H1 (cell line): ENCODE measurements at regions not wholly inside any gene's neighbourhood (a gene's known extent, or its start where the extent isn't known, plus 50 kb on each side); places are given as distances from the start of the nearest gene placed in this dataset.
A peak's percentile ranks its signal among the peaks of the same experiment; 100 is the strongest.

ENCODE experiments used
- CTCF ChIA-PET: fragments of 300-600 bp; sonication (Branson Sonifier 250); formaldehyde crosslinking; loops from one replicate; lab custom pipeline; 2021; ENCODE audit not compliant: partially characterized antibody; lab: Charles Lee
- POLR2A ChIA-PET: fragments of 300-600 bp; sonication (Branson Sonifier 250); formaldehyde crosslinking; loops from one replicate; lab custom pipeline; 2021; ENCODE audit warnings: inconsistent platforms; ENCODE audit not compliant: partially characterized antibody; lab: Charles Lee
- DNase-seq, 2 experiments: peaks; one replicate each; pipeline versions ENCODE4 v3.0.0 to v3.0.0-alpha.2; 2010 to 2022; ENCODE audit warnings: low spot score in 2 of 2, low read depth in 1 of 2, mixed read lengths in 1 of 2
- FAIRE-seq: peaks from 2 replicates; lab custom pipeline; 2011; peaks lifted over from hg19 to GRCh38; lab: Jason Lieb, UNC
- H2AFZ ChIP-seq: 2 replicates; pipeline ENCODE4 v1.8.1; 2012; ENCODE audit warnings: low read length, inconsistent platforms
- H2AK5ac ChIP-seq: 2 replicates; pipeline ENCODE4 v1.6.1; 2013; ENCODE audit warnings: low read depth, low read length
- H2BK120ac ChIP-seq: replicated peaks from 2 replicates; pipeline ENCODE3; 2013; ENCODE audit warnings: low read depth, low read length, inconsistent platforms
- H2BK12ac ChIP-seq: 2 replicates; pipeline ENCODE4 v1.6.1; 2013; ENCODE audit warnings: low read depth, low read length
- H2BK15ac ChIP-seq: 2 replicates; pipeline ENCODE4 v1.6.1; 2013; ENCODE audit warnings: low read length
- H2BK20ac ChIP-seq: 2 replicates; pipeline ENCODE4 v1.6.1; 2013; ENCODE audit warnings: low read length
- H2BK5ac ChIP-seq: 2 replicates; pipeline ENCODE4 v1.6.1; 2013; ENCODE audit warnings: low read depth, low read length
- H3K14ac ChIP-seq: 2 replicates; pipeline ENCODE4 v1.6.1; 2013; ENCODE audit warnings: inconsistent platforms; ENCODE audit not compliant: insufficient read length
- H3K18ac ChIP-seq: 2 replicates; pipeline ENCODE4 v1.6.1; 2013; ENCODE audit warnings: low read length; ENCODE audit errors: extremely low read depth
- H3K23ac ChIP-seq: 2 replicates; pipeline ENCODE4 v1.6.1; 2013; ENCODE audit warnings: inconsistent platforms; ENCODE audit not compliant: insufficient read length
- H3K23me2 ChIP-seq: 2 replicates; pipeline ENCODE4 v1.6.1; 2013; ENCODE audit warnings: low read depth, low read length
- H3K27ac ChIP-seq: 2 replicates; pipeline ENCODE4 v1.6.1; 2011; ENCODE audit warnings: low read depth, low read length, inconsistent platforms
- H3K27me3 ChIP-seq, 4 experiments: replicated peaks in 1 of 4; 1 replicate in 1 of 4; 2 replicates in 3 of 4; pipeline versions ENCODE4 v1.6.1 to v1.8.1; 2011 to 2013; ENCODE audit warnings: low read length in 3 of 4, mild to moderate bottlenecking in 3 of 4, inconsistent platforms in 2 of 4, mixed read lengths in 2 of 4, moderate library complexity in 1 of 4; ENCODE audit not compliant: control insufficient read depth in 3 of 4, insufficient read depth in 3 of 4; ENCODE audit errors: extremely low read depth in 1 of 4
- H3K36me3 ChIP-seq, 4 experiments: 2 replicates each; pipeline versions ENCODE4 v1.6.1 to v1.8.1; 2011 to 2013; ENCODE audit warnings: mild to moderate bottlenecking in 4 of 4, low read length in 3 of 4, moderate library complexity in 2 of 4, control low read depth in 1 of 4, inconsistent platforms in 1 of 4; ENCODE audit not compliant: insufficient read depth in 4 of 4, control insufficient read depth in 2 of 4
- H3K4ac ChIP-seq: replicated peaks from 2 replicates; pipeline ENCODE3; 2013; ENCODE audit warnings: low read length, low read depth, mixed read lengths, inconsistent platforms; ENCODE audit not compliant: insufficient read length
- H3K4me1 ChIP-seq, 4 experiments: replicated peaks in 1 of 4; 1 replicate in 1 of 4; 2 replicates in 3 of 4; pipeline versions ENCODE4 v1.6.1 to v1.8.1; 2011 to 2013; ENCODE audit warnings: low read length in 3 of 4, inconsistent platforms in 2 of 4, mixed read lengths in 1 of 4; ENCODE audit not compliant: insufficient read depth in 4 of 4, control insufficient read depth in 3 of 4
- H3K4me2 ChIP-seq, 2 experiments: 2 replicates each; pipeline versions ENCODE4 v1.6.1 to v1.8.1; 2011 to 2013; ENCODE audit warnings: low read depth in 2 of 2, low read length in 2 of 2, control low read depth in 1 of 2, inconsistent platforms in 1 of 2, mild to moderate bottlenecking in 1 of 2; ENCODE audit not compliant: insufficient read depth in 1 of 2
- H3K4me3 ChIP-seq, 4 experiments: fragments of 200-600, 300-600 bp in 1 of 4; sonication (generic), shearing (Covaris generic), sonication (Bioruptor Twin) in 1 of 4; 2 replicates each; pipeline versions ENCODE4 v1.5.1 to v1.8.1; 2011 to 2016; ENCODE audit warnings: low read length in 4 of 4, low read depth in 3 of 4, control low read depth in 2 of 4, inconsistent platforms in 2 of 4, mild to moderate bottlenecking in 2 of 4, mixed read lengths in 1 of 4, moderate library complexity in 1 of 4; ENCODE audit not compliant: insufficient read depth in 2 of 4; ENCODE audit errors: extremely low read depth in 1 of 4
- H3K56ac ChIP-seq: replicated peaks from 2 replicates; pipeline ENCODE3; 2013; ENCODE audit warnings: low read depth, mild to moderate bottlenecking, mixed read lengths, low read length, inconsistent platforms; ENCODE audit not compliant: insufficient read length
- H3K79me1 ChIP-seq: 2 replicates; pipeline ENCODE4 v1.6.1; 2013; ENCODE audit warnings: low read depth, low read length, control low read depth
- H3K79me2 ChIP-seq, 2 experiments: 2 replicates each; pipeline versions ENCODE4 v1.6.1 to v1.8.1; 2012 to 2013; ENCODE audit warnings: low read length in 2 of 2, mild to moderate bottlenecking in 2 of 2, inconsistent platforms in 1 of 2; ENCODE audit not compliant: insufficient read depth in 2 of 2, control insufficient read depth in 1 of 2
- H3K9ac ChIP-seq, 4 experiments: replicated peaks in 1 of 4; 1 replicate in 1 of 4; 2 replicates in 3 of 4; pipeline versions ENCODE4 v1.6.1 to v1.8.1; 2011 to 2013; ENCODE audit warnings: low read depth in 3 of 4, low read length in 3 of 4, control low read depth in 2 of 4, mild to moderate bottlenecking in 2 of 4, moderate library complexity in 2 of 4, inconsistent platforms in 1 of 4; ENCODE audit errors: extremely low read depth in 1 of 4
- H3K9me3 ChIP-seq, 2 experiments: 2 replicates each; pipeline versions ENCODE4 v1.6.1 to v1.8.1; 2012 to 2013; ENCODE audit warnings: mild to moderate bottlenecking in 2 of 2, moderate library complexity in 2 of 2, control low read depth in 1 of 2, inconsistent platforms in 1 of 2, low read depth in 1 of 2, low read length in 1 of 2, mixed read lengths in 1 of 2; ENCODE audit not compliant: insufficient read depth in 2 of 2
- H4K20me1 ChIP-seq, 2 experiments: replicated peaks in 1 of 2; 2 replicates each; pipeline versions ENCODE3 to v1.8.1; 2011 to 2013; ENCODE audit warnings: inconsistent platforms in 2 of 2, low read length in 2 of 2, mild to moderate bottlenecking in 1 of 2; ENCODE audit not compliant: insufficient read depth in 2 of 2, control insufficient read depth in 1 of 2
- H4K5ac ChIP-seq: 2 replicates; pipeline ENCODE4 v1.6.1; 2013; ENCODE audit warnings: low read length, low read depth, mixed read lengths, inconsistent platforms; ENCODE audit not compliant: insufficient read length
- H4K8ac ChIP-seq: 2 replicates; pipeline ENCODE4 v1.8.0; 2013; ENCODE audit warnings: mild to moderate bottlenecking, moderate library complexity, low read length, inconsistent platforms; ENCODE audit not compliant: insufficient read depth; ENCODE audit errors: extremely low read depth
- H4K91ac ChIP-seq: replicated peaks from 2 replicates; pipeline ENCODE3; 2013; ENCODE audit warnings: low read length, mixed read lengths, inconsistent platforms; ENCODE audit not compliant: insufficient read length
- CTCF ChIP-seq, 3 experiments: IDR thresholded peaks; 1 replicate in 2 of 3; 2 replicates in 1 of 3; pipeline versions ENCODE4 v1.5.1 to v1.6.1; 2011; ENCODE audit warnings: low read length in 3 of 3, mild to moderate bottlenecking in 3 of 3, inconsistent platforms in 2 of 3, low read depth in 1 of 3, moderate library complexity in 1 of 3; ENCODE audit not compliant: insufficient read depth in 1 of 3; ENCODE audit errors: control extremely low read depth in 1 of 3
- POU5F1 ChIP-seq: IDR thresholded peaks from 2 replicates; pipeline ENCODE4 v1.6.1; 2011; ENCODE audit warnings: low read depth, mild to moderate bottlenecking, low read length, moderate library complexity
- TBP ChIP-seq: IDR thresholded peaks from 2 replicates; pipeline ENCODE4 v1.6.1; 2011; ENCODE audit warnings: low read depth, low read length, improper control_type of control experiment
- WGBS, 2 experiments: shearing (Covaris generic) in 1 of 2; methylation state at CpG; one replicate each; pipeline versions ENCODE4 v1.1.6 to v1.1.7; 2013 to 2015; ENCODE audit warnings: low lambda C conversion rate in 2 of 2, mixed read lengths in 2 of 2, inconsistent platforms in 1 of 2, low coverage in 1 of 2, missing lambda C conversion rate in 1 of 2; ENCODE audit not compliant: insufficient replicate concordance in 2 of 2, insufficient coverage in 1 of 2, insufficient read length in 1 of 2; ENCODE audit errors: extremely low coverage in 1 of 2, missing lambda C conversion rate in 1 of 2; 5-methylcytosine and 5-hydroxymethylcytosine counted together

GRCh38 chr10:64011912-64012714, 490.9 kb downstream of the REEP3 start:
- Histone ChIP-seq H3K79me2 (no peaks in the 10 kb centered on the region), H3K23ac (no peak overlapping the region), H3K23me2 (no peaks in the 10 kb centered on the region), H3K4ac (no peak overlapping the region), H4K5ac (no peak overlapping the region)
- no peak for DNase-seq
- POLR2A ChIA-PET: no interaction called here
- TF ChIP-seq CTCF (IDR thresholded peaks at IDR 0.05; ENCODE audit: control extremely low read depth in 1 of 3, insufficient read depth in 1 of 3, low read depth in 1 of 3, low read length in 3 of 3): no peak
- TF ChIP-seq TBP: no peak
- TF ChIP-seq POU5F1: no peak
- TF ChIP-seq, all 59 proteins: peak for 0
- Histone ChIP-seq H3K56ac (no peak overlapping the region), H3K9ac (no peak overlapping the region), H2BK15ac (no peak overlapping the region), H2AFZ (no peak overlapping the region), H2BK20ac (no peak overlapping the region), H3K4me2 (peak overlapping the region in 1 of 2 experiments; percentile 34; a peak in 2 of 4 replicates), H3K18ac (no peak overlapping the region), H3K14ac (no peak overlapping the region), H4K8ac (no peak overlapping the region), H4K20me1 (no peaks in the 10 kb centered on the region), H2BK5ac (no peak overlapping the region), H3K79me1 (no peaks in the 10 kb centered on the region), H3K27me3 (no peaks in the 10 kb centered on the region), H3K9me3 (peaks cover under 1 to 2% of the 10 kb centered on the region in 2 experiments; a peak in 2 of 4 replicates), H4K91ac (no peak overlapping the region), H2BK120ac (no peak overlapping the region), H3K4me1 (peaks cover 2 to 7% (median 4%) of the 10 kb centered on the region in 4 experiments; a peak in 5 of 7 replicates), H3K4me3 (no peak overlapping the region), H2BK12ac (no peak overlapping the region), H3K27ac (no peak overlapping the region), H2AK5ac (no peak overlapping the region), H3K36me3 (no peaks in the 10 kb centered on the region)
- CTCF ChIA-PET: interaction anchor here (0.6 to 1.2 kb wide), 5 partner anchors 29 to 1072 kb away, joined by 3 read pairs; no protein-coding TSS in a partner anchor
- FAIRE-seq: peak; percentile 58
- 69% methylated on average over 7 of the region's 7 CpGs; no CpG with 5 or more reads in 1 of the 2 experiments for WGBS, 2 experiments
